IMR-90 (cell line): ENCODE measurements at regions not wholly inside any gene's neighbourhood (a gene's known extent, or its start where the extent isn't known, plus 50 kb on each side); places are given as distances from the start of the nearest gene placed in this dataset.

Source experiments
- ATAC-seq: fragments of 200-7000 bp; cut with Tn5 transposase; 2 replicates; pipeline ENCODE4 v1.9.1; 2020; ENCODE audit warnings: low read depth, mild to moderate bottlenecking, moderate library complexity
- BruUV-seq: library from RNA; stranded (reverse); fragments of 400-500 nt; replicated peaks from 2 replicates; lab custom pipeline; 2021; lab: Mats Ljungman, UMichigan
- CTCF ChIA-PET: fragments of 300-600 bp; formaldehyde crosslinking; extraction: SDS; loops from one replicate; lab custom pipeline; 2021; ENCODE audit warnings: antibody characterized with exemption; lab: Yijun Ruan, JAX
- POLR2A ChIA-PET: fragments of 300-600 bp; sonication (Branson Sonifier 250); formaldehyde crosslinking; loops from one replicate; lab custom pipeline; 2022; ENCODE audit warnings: antibody characterized with exemption; ENCODE audit not compliant: unreplicated experiment; lab: Charles Lee
- DNase-seq: peaks from one replicate; pipeline ENCODE4 v3.0.0; 2013
- H2AFZ ChIP-seq: replicated peaks from 2 replicates; pipeline ENCODE3; 2013; ENCODE audit warnings: low read length, mild to moderate bottlenecking; ENCODE audit not compliant: poor library complexity
- H2AK5ac ChIP-seq: 2 replicates; pipeline ENCODE4 v1.6.1; 2013; ENCODE audit warnings: low read depth, low read length, inconsistent platforms
- H2AK9ac ChIP-seq: replicated peaks from 2 replicates; pipeline ENCODE3; 2013; ENCODE audit warnings: mild to moderate bottlenecking, low read depth, low read length, moderate library complexity; ENCODE audit not compliant: poor library complexity
- H2BK120ac ChIP-seq: 2 replicates; pipeline ENCODE4 v1.6.1; 2013; ENCODE audit warnings: low read depth, low read length, inconsistent platforms
- H2BK15ac ChIP-seq: 3 replicates; pipeline ENCODE4 v1.6.1; 2013; ENCODE audit warnings: low read depth, low read length, inconsistent platforms
- H2BK20ac ChIP-seq: 2 replicates; pipeline ENCODE4 v1.6.1; 2013; ENCODE audit warnings: low read depth, mild to moderate bottlenecking, inconsistent platforms, low read length, moderate library complexity
- H2BK5ac ChIP-seq: 2 replicates; pipeline ENCODE4 v1.6.1; 2013; ENCODE audit warnings: mild to moderate bottlenecking, low read depth, low read length, inconsistent platforms; ENCODE audit not compliant: poor library complexity, severe bottlenecking
- H3K14ac ChIP-seq: replicated peaks from 2 replicates; pipeline ENCODE4 v1.6.1; 2013; ENCODE audit warnings: low read depth, low read length, inconsistent platforms
- H3K18ac ChIP-seq: 2 replicates; pipeline ENCODE4 v1.6.1; 2013; ENCODE audit warnings: low read depth, low read length, control low read depth
- H3K23ac ChIP-seq: 2 replicates; pipeline ENCODE4 v1.6.1; 2013; ENCODE audit warnings: low read depth, low read length, inconsistent platforms
- H3K27ac ChIP-seq: 2 replicates; pipeline ENCODE4 v1.5.1; 2013; ENCODE audit warnings: mild to moderate bottlenecking, control low read depth, low read length; ENCODE audit not compliant: insufficient read depth
- H3K27me3 ChIP-seq: 2 replicates; pipeline ENCODE4 v1.6.1; 2013; ENCODE audit warnings: low read length; ENCODE audit not compliant: control insufficient read depth, insufficient read depth
- H3K36me3 ChIP-seq: 2 replicates; pipeline ENCODE4 v1.6.1; 2013; ENCODE audit warnings: low read length, mixed read lengths; ENCODE audit not compliant: control insufficient read depth, insufficient read depth
- H3K4ac ChIP-seq: 2 replicates; pipeline ENCODE4 v1.6.1; 2013; ENCODE audit warnings: low read depth, low read length, inconsistent platforms
- H3K4me1 ChIP-seq: 2 replicates; pipeline ENCODE4 v1.6.1; 2013; ENCODE audit warnings: low read length, mixed read lengths; ENCODE audit not compliant: control insufficient read depth, insufficient read depth
- H3K4me2 ChIP-seq: 2 replicates; pipeline ENCODE4 v1.6.1; 2013; ENCODE audit warnings: low read depth, mild to moderate bottlenecking, control low read depth, low read length, moderate library complexity
- H3K4me3 ChIP-seq: 2 replicates; pipeline ENCODE4 v1.5.1; 2013; ENCODE audit warnings: low read depth, mild to moderate bottlenecking, control low read depth, low read length, moderate library complexity; ENCODE audit not compliant: insufficient read depth
- H3K56ac ChIP-seq: 2 replicates; pipeline ENCODE4 v1.6.1; 2013; ENCODE audit warnings: low read length, inconsistent platforms; ENCODE audit not compliant: insufficient read depth; ENCODE audit errors: extremely low read depth
- H3K79me1 ChIP-seq, 2 experiments: 2 replicates each; pipeline ENCODE4 v1.6.1; 2013; ENCODE audit warnings: low read length in 2 of 2, inconsistent platforms in 1 of 2, low read depth in 1 of 2
- H3K9ac ChIP-seq: 2 replicates; pipeline ENCODE4 v1.6.1; 2013; ENCODE audit warnings: low read depth, low read length, control low read depth
- H3K9me1 ChIP-seq: 2 replicates; pipeline ENCODE4 v1.6.1; 2013; ENCODE audit warnings: low read length, inconsistent platforms; ENCODE audit not compliant: insufficient read depth
- H3K9me3 ChIP-seq: 2 replicates; pipeline ENCODE4 v1.6.1; 2013; ENCODE audit warnings: low read length; ENCODE audit not compliant: control insufficient read depth, insufficient read depth
- H4K20me1 ChIP-seq: 2 replicates; pipeline ENCODE4 v1.6.1; 2013; ENCODE audit warnings: low read length, inconsistent platforms; ENCODE audit not compliant: insufficient read depth
- H4K5ac ChIP-seq: 2 replicates; pipeline ENCODE4 v1.6.1; 2013; ENCODE audit warnings: mild to moderate bottlenecking, low read depth, low read length, control low read depth
- H4K8ac ChIP-seq, 2 experiments: 2 replicates each; pipeline ENCODE4 v1.6.1; 2013; ENCODE audit warnings: low read depth in 2 of 2, low read length in 2 of 2, control low read depth in 1 of 2, inconsistent platforms in 1 of 2
- H4K91ac ChIP-seq: 2 replicates; pipeline ENCODE4 v1.6.1; 2013; ENCODE audit warnings: low read depth, low read length, inconsistent platforms; ENCODE audit not compliant: insufficient read depth
- BHLHE40 ChIP-seq: fragments of 150-350 bp; IDR thresholded peaks from 2 replicates; pipeline ENCODE4 v1.6.1; 2016; ENCODE audit warnings: mild to moderate bottlenecking, low read depth, low read length
- CEBPB ChIP-seq: IDR thresholded peaks from 2 replicates; pipeline ENCODE4 v1.6.1; 2012; ENCODE audit warnings: low read depth, low read length, improper control_type of control experiment
- CHD1 ChIP-seq: IDR thresholded peaks from 2 replicates; pipeline ENCODE4 v1.6.1; 2012; ENCODE audit warnings: low read depth, low read length, improper control_type of control experiment
- FOS ChIP-seq: fragments of 150-350 bp; IDR thresholded peaks from 2 replicates; pipeline ENCODE4 v1.6.1; 2016; ENCODE audit warnings: low read depth, low read length
- MAFK ChIP-seq: IDR thresholded peaks from 2 replicates; pipeline ENCODE4 v1.6.1; 2012; ENCODE audit warnings: low read depth, low read length, improper control_type of control experiment
- MAZ ChIP-seq: IDR thresholded peaks from 2 replicates; pipeline ENCODE4 v1.6.1; 2012; ENCODE audit warnings: low read depth, mild to moderate bottlenecking, low read length, improper control_type of control experiment, moderate library complexity, borderline replicate concordance
- MXI1 ChIP-seq: IDR thresholded peaks from 2 replicates; pipeline ENCODE4 v1.6.1; 2012; ENCODE audit warnings: low read depth, mild to moderate bottlenecking, low read length, moderate library complexity, borderline replicate concordance
- NFE2L2 ChIP-seq: fragments of 150-350 bp; IDR thresholded peaks from 2 replicates; pipeline ENCODE4 v1.6.1; 2016; ENCODE audit warnings: low read depth, mild to moderate bottlenecking, low read length
- POLR2A ChIP-seq: IDR thresholded peaks from 2 replicates; pipeline ENCODE4 v1.6.1; 2012; ENCODE audit warnings: mild to moderate bottlenecking, low read depth, low read length
- RAD21 ChIP-seq: IDR thresholded peaks from 2 replicates; pipeline ENCODE4 v1.6.1; 2012; ENCODE audit warnings: low read length, improper control_type of control experiment
- RCOR1 ChIP-seq: IDR thresholded peaks from 2 replicates; pipeline ENCODE4 v1.6.1; 2012; ENCODE audit warnings: mild to moderate bottlenecking, low read length, improper control_type of control experiment; ENCODE audit not compliant: insufficient replicate concordance
- RFX5 ChIP-seq: IDR thresholded peaks from 2 replicates; pipeline ENCODE4 v1.8.0; 2012; ENCODE audit warnings: low read depth, mild to moderate bottlenecking, low read length, moderate library complexity
- SMC3 ChIP-seq: fragments of 150-350 bp; IDR thresholded peaks from 2 replicates; pipeline ENCODE4 v1.6.1; 2016; ENCODE audit warnings: low read depth, mild to moderate bottlenecking, antibody characterized with exemption, low read length, moderate library complexity
- WGBS, 2 experiments: methylation state at CpG; one replicate each; pipeline versions ENCODE4 v1.1.5 to v1.1.7; 2013; ENCODE audit warnings: missing lambda C conversion rate in 2 of 2; ENCODE audit not compliant: insufficient read length in 1 of 2; ENCODE audit errors: extremely low coverage in 2 of 2; 5-methylcytosine and 5-hydroxymethylcytosine counted together
- dilution Hi-C: fragments of 300-500 bp; cut with HindIII; formaldehyde crosslinking; loops from one replicate; pipeline ENCODE4 v1.14.3; 2018; ENCODE audit warnings: low sequenced_read_pairs; ENCODE audit not compliant: unreplicated experiment
- in situ Hi-C: fragments of 300-500 bp; cut with MboI; formaldehyde crosslinking; loops from 3 replicates; pipeline ENCODE4 v1.14.3; 2019; ENCODE audit warnings: low sequenced_read_pairs, inconsistent platforms, mixed read lengths
- intact Hi-C: fragments of 100-400 bp; cut with micrococcal nuclease; formaldehyde crosslinking; loops from 2 replicates; pipeline ENCODE4 v1.10.0; 2022
- TF ChIP-seq, protein P1 (sequence below): fragments of 150-350 bp; IDR thresholded peaks from 2 replicates; pipeline ENCODE4 v1.6.1; 2016; ENCODE audit warnings: low read depth, mild to moderate bottlenecking, low read length, moderate library complexity, borderline replicate concordance
- TF ChIP-seq, protein P2 (sequence below): conservative IDR thresholded peaks from 2 replicates; pipeline ENCODE4 v1.5.1; 2012; ENCODE audit warnings: mild to moderate bottlenecking, low read depth, low read length, improper control_type of control experiment
- TF ChIP-seq, protein P3 (sequence below): fragments of 150-350 bp; IDR thresholded peaks from 2 replicates; pipeline ENCODE4 v1.6.1; 2017; ENCODE audit warnings: mild to moderate bottlenecking, antibody characterized with exemption, low read length, low read depth

DNA sequence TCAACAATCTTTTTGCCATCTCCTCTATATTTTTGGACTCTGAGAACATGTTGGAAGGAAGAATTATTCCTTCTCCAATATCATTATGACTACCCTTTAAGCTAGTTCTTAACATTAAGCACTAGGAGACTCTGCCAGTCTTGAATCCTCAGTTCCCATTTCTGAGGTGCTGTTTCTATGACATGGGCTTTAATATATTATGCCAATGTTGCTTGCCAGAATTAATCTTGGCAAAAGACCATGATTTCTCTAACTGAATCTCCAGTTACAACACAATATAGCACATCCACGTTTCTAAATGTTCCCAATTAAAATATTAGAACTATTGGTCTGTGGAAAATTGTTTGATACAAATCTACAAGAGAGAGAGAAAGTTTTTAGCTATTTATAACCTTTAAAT, 250.0 kb downstream of the HGF start:
- peaks cover 4% of the 10 kb centered on the region; the same call in 1 of the 2 replicates for H3K4me1 ChIP-seq
- WGBS, 2 experiments, result no CpG with 5 or more reads among the region's 1 CpG
- H3K9ac ChIP-seq, result no peak overlapping the region
- no peak overlapping the region for H2BK120ac ChIP-seq
- no peak overlapping the region for H2AFZ ChIP-seq
- H3K23ac ChIP-seq, result no peak overlapping the region
- no peak overlapping the region for H4K8ac ChIP-seq
- no peak overlapping the region for H3K14ac ChIP-seq
- TF ChIP-seq RCOR1 (no peak), NFE2L2 (no peak), SMC3 (no peak), MAFK (no peak), CEBPB (no peak), CHD1 (no peak), MAZ (no peak), FOS (no peak), POLR2A (no peak), RFX5 (no peak), RAD21 (no peak), BHLHE40 (no peak), MXI1 (no peak)
- TF ChIP-seq, protein P1, sequence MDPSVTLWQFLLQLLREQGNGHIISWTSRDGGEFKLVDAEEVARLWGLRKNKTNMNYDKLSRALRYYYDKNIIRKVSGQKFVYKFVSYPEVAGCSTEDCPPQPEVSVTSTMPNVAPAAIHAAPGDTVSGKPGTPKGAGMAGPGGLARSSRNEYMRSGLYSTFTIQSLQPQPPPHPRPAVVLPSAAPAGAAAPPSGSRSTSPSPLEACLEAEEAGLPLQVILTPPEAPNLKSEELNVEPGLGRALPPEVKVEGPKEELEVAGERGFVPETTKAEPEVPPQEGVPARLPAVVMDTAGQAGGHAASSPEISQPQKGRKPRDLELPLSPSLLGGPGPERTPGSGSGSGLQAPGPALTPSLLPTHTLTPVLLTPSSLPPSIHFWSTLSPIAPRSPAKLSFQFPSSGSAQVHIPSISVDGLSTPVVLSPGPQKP, result no peak
- TF ChIP-seq, protein P2, sequence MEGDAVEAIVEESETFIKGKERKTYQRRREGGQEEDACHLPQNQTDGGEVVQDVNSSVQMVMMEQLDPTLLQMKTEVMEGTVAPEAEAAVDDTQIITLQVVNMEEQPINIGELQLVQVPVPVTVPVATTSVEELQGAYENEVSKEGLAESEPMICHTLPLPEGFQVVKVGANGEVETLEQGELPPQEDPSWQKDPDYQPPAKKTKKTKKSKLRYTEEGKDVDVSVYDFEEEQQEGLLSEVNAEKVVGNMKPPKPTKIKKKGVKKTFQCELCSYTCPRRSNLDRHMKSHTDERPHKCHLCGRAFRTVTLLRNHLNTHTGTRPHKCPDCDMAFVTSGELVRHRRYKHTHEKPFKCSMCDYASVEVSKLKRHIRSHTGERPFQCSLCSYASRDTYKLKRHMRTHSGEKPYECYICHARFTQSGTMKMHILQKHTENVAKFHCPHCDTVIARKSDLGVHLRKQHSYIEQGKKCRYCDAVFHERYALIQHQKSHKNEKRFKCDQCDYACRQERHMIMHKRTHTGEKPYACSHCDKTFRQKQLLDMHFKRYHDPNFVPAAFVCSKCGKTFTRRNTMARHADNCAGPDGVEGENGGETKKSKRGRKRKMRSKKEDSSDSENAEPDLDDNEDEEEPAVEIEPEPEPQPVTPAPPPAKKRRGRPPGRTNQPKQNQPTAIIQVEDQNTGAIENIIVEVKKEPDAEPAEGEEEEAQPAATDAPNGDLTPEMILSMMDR, result no peak
- TF ChIP-seq, protein P3, sequence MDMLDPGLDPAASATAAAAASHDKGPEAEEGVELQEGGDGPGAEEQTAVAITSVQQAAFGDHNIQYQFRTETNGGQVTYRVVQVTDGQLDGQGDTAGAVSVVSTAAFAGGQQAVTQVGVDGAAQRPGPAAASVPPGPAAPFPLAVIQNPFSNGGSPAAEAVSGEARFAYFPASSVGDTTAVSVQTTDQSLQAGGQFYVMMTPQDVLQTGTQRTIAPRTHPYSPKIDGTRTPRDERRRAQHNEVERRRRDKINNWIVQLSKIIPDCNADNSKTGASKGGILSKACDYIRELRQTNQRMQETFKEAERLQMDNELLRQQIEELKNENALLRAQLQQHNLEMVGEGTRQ, result no peak
- H3K4ac ChIP-seq, result no peak overlapping the region
- no peaks in the 10 kb centered on the region for H3K9me1 ChIP-seq
- H2AK9ac ChIP-seq, result no peak overlapping the region
- H2AK5ac ChIP-seq, result no peak overlapping the region
- no peak overlapping the region for H2BK5ac ChIP-seq
- H2BK15ac ChIP-seq, result no peak overlapping the region
- H3K36me3 ChIP-seq, result no peaks in the 10 kb centered on the region
- ATAC-seq, result no peak
- no peak overlapping the region for H3K4me3 ChIP-seq
- H3K4me2 ChIP-seq, result no peak overlapping the region
- H3K56ac ChIP-seq, result no peak overlapping the region
- CTCF ChIA-PET, result no interaction called here
- BruUV-seq, result no TSS peak
- H3K18ac ChIP-seq, result no peak overlapping the region
- no peaks in the 10 kb centered on the region for H3K79me1 ChIP-seq
- in situ Hi-C loops, result no loop called here
- H3K27me3 ChIP-seq, result no peaks in the 10 kb centered on the region
- H2BK20ac ChIP-seq, result no peak overlapping the region
- H4K5ac ChIP-seq, result no peak overlapping the region
- H3K9me3 ChIP-seq, result no peaks in the 10 kb centered on the region
- DNase-seq, result no peak
- intact Hi-C loops, result no loop called here
- H4K20me1 ChIP-seq, result no peaks in the 10 kb centered on the region
- dilution Hi-C loops, result no loop called here
- POLR2A ChIA-PET, result no interaction called here
- H3K27ac ChIP-seq, result no peak overlapping the region
- H4K91ac ChIP-seq, result no peak overlapping the region
